ENCODE measurements at regions not wholly inside any gene's neighbourhood (a gene's known extent, or its start where the extent isn't known, plus 50 kb on each side); places are given as distances from the start of the nearest gene placed in this dataset.

GRCh38 chr13:88303605-88304004 lies 632.4 kb downstream of the SLITRK5 start:
- H2AFZ ChIP-seq (ENCODE audit: low read length): no peak overlapping the region
- no peaks in the 10 kb centered on the region for H3K79me2 ChIP-seq (ENCODE audit: insufficient read depth, low read length)
- H3K4me2 ChIP-seq (ENCODE audit: insufficient read depth, low read length): no peak overlapping the region
- no peaks in the 10 kb centered on the region for H3K4me1 ChIP-seq (ENCODE audit: insufficient read depth, low read length)
- H3K36me3 ChIP-seq (ENCODE audit: insufficient read depth, low read length): no peaks in the 10 kb centered on the region
- no peak for TF ChIP-seq CTCF (IDR thresholded peaks at IDR 0.05; ENCODE audit: extremely low read depth, low read depth, low read length)
- no peak overlapping the region for H3K4me3 ChIP-seq (ENCODE audit: insufficient read depth, low read length)
- H3K27ac ChIP-seq (ENCODE audit: low read depth, low read length): no peak overlapping the region
- peak; percentile 41 for DNase-seq (ENCODE audit: insufficient read length, low spot score, missing footprints)
- no peaks in the 10 kb centered on the region for H4K20me1 ChIP-seq (ENCODE audit: insufficient read depth, low read length)
- H3K27me3 ChIP-seq (ENCODE audit: insufficient read depth, low read length): no peaks in the 10 kb centered on the region
- H3K9me3 ChIP-seq (ENCODE audit: low read depth, low read length): no peaks in the 10 kb centered on the region

- TF ChIP-seq CTCF (IDR thresholded peaks at IDR 0.05; ENCODE audit: extremely low read depth, low read depth, low read length): no peak
- no peak overlapping the region for H2AFZ ChIP-seq (ENCODE audit: low read length)
- H3K36me3 ChIP-seq (ENCODE audit: insufficient read depth, low read length): no peaks in the 10 kb centered on the region
- H4K20me1 ChIP-seq (ENCODE audit: insufficient read depth, low read length): no peaks in the 10 kb centered on the region
- no peak overlapping the region for H3K4me2 ChIP-seq (ENCODE audit: insufficient read depth, low read length)
- H3K79me2 ChIP-seq (ENCODE audit: insufficient read depth, low read length): no peaks in the 10 kb centered on the region
- H3K4me1 ChIP-seq (ENCODE audit: insufficient read depth, low read length): no peaks in the 10 kb centered on the region
- H3K27ac ChIP-seq (ENCODE audit: low read depth, low read length): no peak overlapping the region
- no peaks in the 10 kb centered on the region for H3K27me3 ChIP-seq (ENCODE audit: insufficient read depth, low read length)
- peaks cover 4% of the 10 kb centered on the region for H3K9me3 ChIP-seq (ENCODE audit: low read depth, low read length)
- DNase-seq (ENCODE audit: insufficient read length, low spot score, missing footprints): no peak
- H3K4me3 ChIP-seq (ENCODE audit: insufficient read depth, low read length): no peak overlapping the region
These were observed 643.3 kb downstream of the SLITRK5 start for GRCh38 chr13:88314496-88314895.

GRCh38 chr13:88329066-88329465 lies 657.9 kb downstream of the SLITRK5 start:
- Histone ChIP-seq H3K4me3 (ENCODE audit: insufficient read depth, low read length) (no peak overlapping the region), H3K4me1 (ENCODE audit: insufficient read depth, low read length) (no peaks in the 10 kb centered on the region), H2AFZ (ENCODE audit: low read length) (no peak overlapping the region), H3K4me2 (ENCODE audit: insufficient read depth, low read length) (no peak overlapping the region), H3K9me3 (ENCODE audit: low read depth, low read length) (peaks cover 2% of the 10 kb centered on the region), H3K27ac (ENCODE audit: low read depth, low read length) (no peak overlapping the region), H3K36me3 (ENCODE audit: insufficient read depth, low read length) (no peaks in the 10 kb centered on the region), H4K20me1 (ENCODE audit: insufficient read depth, low read length) (no peaks in the 10 kb centered on the region), H3K79me2 (ENCODE audit: insufficient read depth, low read length) (no peaks in the 10 kb centered on the region), H3K27me3 (ENCODE audit: insufficient read depth, low read length) (no peaks in the 10 kb centered on the region)
- DNase-seq (ENCODE audit: insufficient read length, low spot score, missing footprints): no peak
- TF ChIP-seq CTCF (IDR thresholded peaks at IDR 0.05; ENCODE audit: extremely low read depth, low read depth, low read length): no peak

GRCh38 chr13:88339271-88339741 lies 668.1 kb downstream of the SLITRK5 start:
- Histone ChIP-seq H2AFZ (ENCODE audit: low read length) (no peak overlapping the region), H3K36me3 (ENCODE audit: insufficient read depth, low read length) (no peaks in the 10 kb centered on the region), H3K27me3 (ENCODE audit: insufficient read depth, low read length) (no peaks in the 10 kb centered on the region), H3K27ac (ENCODE audit: low read depth, low read length) (no peak overlapping the region), H4K20me1 (ENCODE audit: insufficient read depth, low read length) (no peaks in the 10 kb centered on the region), H3K9me3 (ENCODE audit: low read depth, low read length) (peaks cover 5% of the 10 kb centered on the region), H3K4me2 (ENCODE audit: insufficient read depth, low read length) (no peak overlapping the region), H3K4me1 (ENCODE audit: insufficient read depth, low read length) (no peaks in the 10 kb centered on the region), H3K4me3 (ENCODE audit: insufficient read depth, low read length) (no peak overlapping the region), H3K79me2 (ENCODE audit: insufficient read depth, low read length) (no peaks in the 10 kb centered on the region)
- TF ChIP-seq CTCF (IDR thresholded peaks at IDR 0.05; ENCODE audit: extremely low read depth, low read depth, low read length): no peak
- DNase-seq (ENCODE audit: insufficient read length, low spot score, missing footprints): no peak

All from osteoblast (primary cell).